ENCODE measurements at regions not wholly inside any gene's neighbourhood (a gene's known extent, or its start where the extent isn't known, plus 50 kb on each side); places are given as distances from the start of the nearest gene placed in this dataset.

DNA sequence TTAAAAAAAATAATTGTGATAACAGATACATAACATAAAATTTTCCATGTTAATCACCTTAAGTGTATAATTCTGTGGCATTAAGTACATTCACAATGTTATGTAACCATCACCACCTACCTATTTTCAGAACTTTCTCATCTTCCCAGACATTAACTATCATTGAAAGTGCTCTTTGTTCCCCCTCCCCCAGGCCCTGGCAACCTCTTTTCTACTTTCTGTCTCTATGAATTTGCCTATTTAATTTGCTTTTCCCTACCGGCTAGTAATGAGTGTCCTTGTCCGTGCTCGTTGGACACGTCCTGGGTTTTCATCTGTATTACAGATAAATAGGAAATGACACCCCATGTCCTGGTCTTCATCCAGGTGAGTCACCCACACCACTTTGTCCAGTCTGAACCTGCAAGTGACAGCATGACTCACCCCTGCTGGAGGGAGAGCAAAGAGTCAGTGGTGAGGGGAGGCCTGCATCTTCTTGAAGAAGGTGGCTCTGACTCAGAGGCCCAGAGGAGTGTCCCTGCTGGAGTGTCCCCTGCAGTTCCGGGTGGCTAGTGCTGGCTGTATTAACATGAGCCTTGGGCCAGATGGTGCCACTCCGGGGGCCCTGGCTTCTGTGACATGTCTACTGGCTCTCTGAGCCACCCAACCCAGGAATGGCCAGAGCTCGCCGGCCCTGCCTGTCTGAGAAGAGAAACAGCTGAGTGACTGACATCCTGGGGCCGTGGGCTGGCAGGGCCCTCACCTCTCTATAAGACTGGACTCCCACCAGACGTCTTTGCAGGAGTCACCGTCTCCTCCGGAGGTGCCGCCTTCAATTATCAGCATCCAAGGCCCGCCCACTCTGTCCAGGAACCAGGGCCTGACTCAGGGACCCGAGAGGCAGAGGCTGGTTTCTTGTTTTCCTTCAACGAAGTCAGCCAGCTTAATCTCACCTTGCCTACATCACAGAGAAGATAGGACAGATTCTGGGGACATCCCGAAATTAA, 503.2 kb upstream of the MKI67 start:
- DNase-seq (ENCODE audit: low read depth, low spot score) = no peak
- Histone ChIP-seq H3K4me3 (ENCODE audit: low read depth, low read length) (no peak overlapping the region), H3K27ac (ENCODE audit: low read depth, low read length) (no peak overlapping the region), H3K27me3 (ENCODE audit: control insufficient read depth, insufficient read depth, low read length) (no peaks in the 10 kb centered on the region), H3K9me3 (ENCODE audit: control insufficient read depth, insufficient read depth, low read length) (peaks cover 68% of the 10 kb centered on the region)
- POLR2A ChIA-PET = no interaction called here
- CTCF ChIA-PET = interaction anchor here (0.6 kb wide), 1 partner anchor 366 kb away, joined by 3 read pairs; no protein-coding TSS in a partner anchor
- TF ChIP-seq, protein P1, sequence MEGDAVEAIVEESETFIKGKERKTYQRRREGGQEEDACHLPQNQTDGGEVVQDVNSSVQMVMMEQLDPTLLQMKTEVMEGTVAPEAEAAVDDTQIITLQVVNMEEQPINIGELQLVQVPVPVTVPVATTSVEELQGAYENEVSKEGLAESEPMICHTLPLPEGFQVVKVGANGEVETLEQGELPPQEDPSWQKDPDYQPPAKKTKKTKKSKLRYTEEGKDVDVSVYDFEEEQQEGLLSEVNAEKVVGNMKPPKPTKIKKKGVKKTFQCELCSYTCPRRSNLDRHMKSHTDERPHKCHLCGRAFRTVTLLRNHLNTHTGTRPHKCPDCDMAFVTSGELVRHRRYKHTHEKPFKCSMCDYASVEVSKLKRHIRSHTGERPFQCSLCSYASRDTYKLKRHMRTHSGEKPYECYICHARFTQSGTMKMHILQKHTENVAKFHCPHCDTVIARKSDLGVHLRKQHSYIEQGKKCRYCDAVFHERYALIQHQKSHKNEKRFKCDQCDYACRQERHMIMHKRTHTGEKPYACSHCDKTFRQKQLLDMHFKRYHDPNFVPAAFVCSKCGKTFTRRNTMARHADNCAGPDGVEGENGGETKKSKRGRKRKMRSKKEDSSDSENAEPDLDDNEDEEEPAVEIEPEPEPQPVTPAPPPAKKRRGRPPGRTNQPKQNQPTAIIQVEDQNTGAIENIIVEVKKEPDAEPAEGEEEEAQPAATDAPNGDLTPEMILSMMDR (IDR thresholded peaks at IDR 0.05; ENCODE audit: low read depth, low read length) = no peak

DNA sequence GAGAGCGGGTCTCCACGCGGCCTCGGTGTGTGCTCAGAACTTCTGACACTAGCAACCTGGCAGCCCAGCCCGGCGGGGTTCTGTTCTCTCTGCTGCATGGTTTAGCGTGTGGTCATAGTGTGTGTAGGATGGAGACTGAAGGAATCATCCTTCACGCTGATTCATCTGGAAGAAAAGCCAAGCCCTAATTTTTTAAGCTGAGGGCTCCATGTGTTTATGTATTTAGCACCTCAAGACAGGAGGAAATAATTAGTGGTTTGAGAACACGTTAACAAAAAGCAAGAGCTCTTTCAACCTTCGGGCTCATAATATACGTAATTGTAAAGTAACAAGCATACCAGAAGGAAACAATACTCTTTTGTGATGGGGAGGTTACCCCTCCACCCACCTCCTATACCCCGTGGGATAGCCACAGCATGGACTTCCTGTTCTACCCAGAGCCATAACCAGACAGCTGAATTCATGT, 504.6 kb upstream of the MKI67 start:
- TF ChIP-seq, protein P1 (IDR thresholded peaks at IDR 0.05; ENCODE audit: low read depth, low read length) = no peak
- CTCF ChIA-PET = interaction anchor here (1.2 kb wide), 1 partner anchor 418 kb away, joined by 4 read pairs; no protein-coding TSS in a partner anchor
- peaks cover 58% of the 10 kb centered on the region for H3K9me3 ChIP-seq (ENCODE audit: control insufficient read depth, insufficient read depth, low read length)
- no peak overlapping the region for H3K27ac ChIP-seq (ENCODE audit: low read depth, low read length)
- H3K4me3 ChIP-seq (ENCODE audit: low read depth, low read length) = no peak overlapping the region
- DNase-seq (ENCODE audit: low read depth, low spot score) = no peak
- POLR2A ChIA-PET = no interaction called here
- H3K27me3 ChIP-seq (ENCODE audit: control insufficient read depth, insufficient read depth, low read length) = no peaks in the 10 kb centered on the region

DNA sequence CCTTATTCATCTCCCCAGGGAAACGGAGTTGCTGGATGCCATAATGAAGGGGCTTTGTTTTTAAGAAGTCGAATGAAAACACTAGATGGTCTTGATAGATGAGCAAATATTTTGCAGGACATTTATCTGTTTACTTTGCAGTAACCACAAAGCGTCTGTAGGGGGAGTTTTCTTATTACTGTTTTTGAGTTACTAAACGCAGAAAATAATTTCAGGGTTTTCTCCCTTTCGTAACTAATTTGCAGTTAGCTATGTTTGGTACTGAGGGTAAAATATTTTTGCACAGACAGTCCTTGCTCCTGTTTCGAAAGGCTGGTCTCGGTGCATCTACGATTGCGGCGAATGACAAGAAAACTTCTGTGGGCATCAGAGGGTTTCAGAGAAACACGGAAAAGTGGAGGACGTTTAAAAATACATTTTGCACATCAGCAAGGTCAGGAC, 505.6 kb upstream of the MKI67 start:
- POLR2A ChIA-PET = no interaction called here

DNA sequence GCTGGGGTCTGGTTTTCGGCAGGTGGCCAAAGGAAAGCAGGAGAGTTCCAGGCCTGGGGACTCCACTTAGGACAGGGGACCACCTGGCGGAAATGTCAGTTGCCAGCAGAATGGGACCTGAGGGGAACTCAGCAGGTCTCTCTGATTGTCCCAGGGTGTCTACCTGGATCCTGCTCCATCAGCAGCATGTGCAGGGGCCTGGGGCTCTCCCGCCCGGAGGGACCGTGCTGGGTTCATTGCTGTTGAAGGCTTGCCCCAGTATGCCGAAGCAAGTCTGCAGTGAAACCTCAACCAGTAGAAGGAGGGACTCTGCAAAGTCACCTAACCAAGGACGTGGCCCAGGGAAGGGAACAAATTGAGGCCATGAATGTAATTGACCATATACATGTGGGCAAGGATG, 506.5 kb upstream of the MKI67 start:
- TF ChIP-seq, protein P1 (IDR thresholded peaks at IDR 0.05; ENCODE audit: low read depth, low read length) = no peak
- Histone ChIP-seq H3K4me3 (ENCODE audit: low read depth, low read length) (no peak overlapping the region), H3K27ac (ENCODE audit: low read depth, low read length) (no peak overlapping the region), H3K9me3 (ENCODE audit: control insufficient read depth, insufficient read depth, low read length) (peaks cover 43% of the 10 kb centered on the region), H3K27me3 (ENCODE audit: control insufficient read depth, insufficient read depth, low read length) (no peaks in the 10 kb centered on the region)
- POLR2A ChIA-PET = no interaction called here
- CTCF ChIA-PET = no interaction called here
- no peak for DNase-seq (ENCODE audit: low read depth, low spot score)

More for the DNA sequence above, 505.6 kb upstream of the MKI67 start:
- DNase-seq (ENCODE audit: low read depth, low spot score) = no peak
- Histone ChIP-seq H3K4me3 (ENCODE audit: low read depth, low read length) (no peak overlapping the region), H3K9me3 (ENCODE audit: control insufficient read depth, insufficient read depth, low read length) (peaks cover 51% of the 10 kb centered on the region), H3K27me3 (ENCODE audit: control insufficient read depth, insufficient read depth, low read length) (no peaks in the 10 kb centered on the region), H3K27ac (ENCODE audit: low read depth, low read length) (no peak overlapping the region)
- CTCF ChIA-PET = interaction anchor here (1.2 kb wide), 1 partner anchor 419 kb away, joined by 4 read pairs; no protein-coding TSS in a partner anchor
- TF ChIP-seq, protein P1 (IDR thresholded peaks at IDR 0.05; ENCODE audit: low read depth, low read length) = peak; percentile 6; the same call in 1 of the 2 replicates
